Kidney capillary endothelial cell (primary cell): ENCODE measurements at regions not wholly inside any gene's neighbourhood (a gene's known extent, or its start where the extent isn't known, plus 50 kb on each side); places are given as distances from the start of the nearest gene placed in this dataset.

Source experiments
- DNase-seq: peaks from one replicate; pipeline ENCODE4 v3.0.0-alpha.2; 2018; ENCODE audit warnings: low spot score

DNA sequence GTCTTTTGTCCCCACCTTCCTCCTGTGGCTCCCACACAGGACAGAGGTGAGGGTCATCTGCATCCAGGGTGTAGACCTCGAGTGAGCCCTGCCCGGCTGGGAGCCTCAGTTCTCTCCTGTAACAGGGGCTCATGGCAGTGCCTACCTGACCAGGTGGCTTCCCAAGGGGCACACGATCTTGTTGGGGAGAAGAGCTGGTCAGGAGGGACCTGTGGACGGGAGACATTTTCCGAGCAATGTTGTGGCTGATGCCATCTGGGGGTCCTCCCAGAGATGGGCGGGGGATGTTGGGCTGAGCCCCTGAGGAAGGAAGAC is 51.9 kb downstream of the CEBPB start:
- no peak for DNase-seq

DNA sequence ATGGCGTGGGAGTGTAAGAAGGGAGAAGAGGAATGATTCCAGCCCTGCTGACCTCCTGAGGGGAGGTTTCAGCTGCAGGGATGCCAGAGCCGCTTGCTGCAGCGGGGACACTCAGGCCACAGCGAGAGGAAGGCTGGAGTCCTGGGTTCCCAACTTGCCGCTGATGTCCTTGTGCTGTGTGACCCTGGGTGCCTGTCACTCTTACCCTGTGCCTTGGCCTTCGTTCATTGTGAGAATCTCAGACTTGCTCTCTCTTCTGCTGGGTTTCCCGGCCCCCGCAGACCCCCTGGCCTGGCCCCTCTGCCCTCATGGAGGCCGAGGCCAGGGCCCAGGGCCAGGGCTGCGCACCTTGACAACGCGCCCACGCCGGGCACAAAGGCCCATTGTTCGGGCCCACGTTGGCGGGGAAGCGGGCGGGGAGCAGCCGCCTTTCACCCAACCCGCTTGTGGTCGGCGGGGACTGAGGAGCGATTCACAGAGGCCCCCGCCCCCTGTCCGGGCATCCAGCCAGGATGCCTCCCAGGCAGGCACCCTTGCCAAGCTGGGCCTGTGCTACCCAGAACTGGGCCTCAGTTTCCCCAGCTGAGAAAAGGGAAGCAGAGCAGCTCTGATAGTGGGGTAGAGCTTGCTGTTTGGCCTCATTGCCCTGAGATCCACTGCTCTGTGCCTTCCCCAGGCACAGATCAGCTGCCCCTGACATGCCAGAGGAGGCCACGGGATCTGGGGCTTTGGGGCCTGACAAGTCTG is 52.4 kb downstream of the CEBPB start:
- no peak for DNase-seq

DNA sequence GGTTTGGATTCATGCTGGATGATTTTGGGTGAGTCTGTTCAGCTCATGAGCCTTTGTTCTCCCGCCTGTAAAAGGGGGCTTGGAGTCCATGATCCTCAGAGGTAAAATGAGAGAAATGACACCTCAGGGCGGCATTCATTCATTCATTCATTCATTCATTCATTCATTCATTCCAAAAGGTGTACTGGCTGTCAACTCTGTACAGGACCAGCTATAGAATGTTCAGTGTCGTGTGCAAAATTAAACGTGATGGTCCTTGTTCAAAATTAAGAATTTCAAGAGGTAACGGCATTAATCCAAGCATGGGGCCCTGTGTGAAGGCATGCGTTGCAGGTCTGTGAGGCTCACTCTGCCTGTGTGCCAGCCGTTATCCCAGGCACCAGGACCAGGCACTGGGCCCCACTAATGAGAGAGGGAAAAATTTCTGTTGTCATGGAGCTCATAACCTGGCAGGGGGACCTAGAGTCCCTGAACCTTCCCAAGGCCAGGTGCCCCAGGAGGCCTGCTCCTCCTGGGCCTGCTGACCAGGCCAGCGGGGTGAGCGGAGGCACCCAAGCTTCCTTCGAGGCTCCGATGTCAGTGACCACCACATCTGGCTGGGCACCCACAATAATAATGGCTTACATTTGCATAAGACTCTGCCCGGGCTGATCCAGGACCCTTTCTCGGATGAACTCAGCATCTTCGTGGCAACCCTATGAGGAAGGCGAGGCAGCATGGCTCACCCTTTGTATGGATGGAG is 53.2 kb downstream of the CEBPB start:
- DNase-seq: no peak

DNA sequence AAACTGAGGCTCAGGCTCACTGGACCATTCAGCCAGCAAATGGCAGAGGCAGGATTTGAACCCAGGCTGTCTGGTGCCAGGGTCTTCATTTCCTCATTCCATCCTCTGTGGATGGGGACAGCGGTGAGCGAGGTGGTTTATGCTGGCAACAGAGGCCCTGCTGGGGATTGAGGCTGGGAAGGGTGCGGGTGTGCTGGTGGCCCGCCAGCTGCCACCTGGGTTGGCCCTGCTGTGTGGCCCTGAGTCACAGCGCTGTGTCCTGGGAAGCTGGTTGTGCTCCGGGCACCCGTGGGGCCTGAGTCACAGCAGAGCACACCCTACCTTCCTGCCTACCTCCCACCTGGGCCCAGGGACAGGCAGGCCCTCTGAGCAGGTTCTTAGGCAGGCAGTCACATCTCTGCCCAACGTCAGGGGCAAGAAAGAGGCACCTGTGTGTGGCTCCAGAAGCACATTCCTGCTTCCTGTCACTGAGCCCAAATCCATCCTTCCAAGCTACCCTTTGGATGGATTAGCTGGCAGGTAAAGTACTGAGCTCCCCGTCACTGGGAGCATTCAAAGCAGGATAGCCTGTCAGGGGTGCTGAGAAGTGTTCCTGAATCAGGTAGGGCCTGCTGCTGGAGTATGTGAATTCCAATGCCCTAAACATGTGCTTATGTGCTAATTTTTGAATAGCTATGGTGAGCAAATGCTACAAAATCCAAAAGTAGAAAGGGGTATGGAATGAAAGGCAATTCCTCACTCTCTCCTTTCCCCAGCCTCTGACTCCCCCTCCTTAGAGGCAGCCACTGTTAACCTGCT is 53.9 kb downstream of the CEBPB start:
- DNase-seq: no peak

DNA sequence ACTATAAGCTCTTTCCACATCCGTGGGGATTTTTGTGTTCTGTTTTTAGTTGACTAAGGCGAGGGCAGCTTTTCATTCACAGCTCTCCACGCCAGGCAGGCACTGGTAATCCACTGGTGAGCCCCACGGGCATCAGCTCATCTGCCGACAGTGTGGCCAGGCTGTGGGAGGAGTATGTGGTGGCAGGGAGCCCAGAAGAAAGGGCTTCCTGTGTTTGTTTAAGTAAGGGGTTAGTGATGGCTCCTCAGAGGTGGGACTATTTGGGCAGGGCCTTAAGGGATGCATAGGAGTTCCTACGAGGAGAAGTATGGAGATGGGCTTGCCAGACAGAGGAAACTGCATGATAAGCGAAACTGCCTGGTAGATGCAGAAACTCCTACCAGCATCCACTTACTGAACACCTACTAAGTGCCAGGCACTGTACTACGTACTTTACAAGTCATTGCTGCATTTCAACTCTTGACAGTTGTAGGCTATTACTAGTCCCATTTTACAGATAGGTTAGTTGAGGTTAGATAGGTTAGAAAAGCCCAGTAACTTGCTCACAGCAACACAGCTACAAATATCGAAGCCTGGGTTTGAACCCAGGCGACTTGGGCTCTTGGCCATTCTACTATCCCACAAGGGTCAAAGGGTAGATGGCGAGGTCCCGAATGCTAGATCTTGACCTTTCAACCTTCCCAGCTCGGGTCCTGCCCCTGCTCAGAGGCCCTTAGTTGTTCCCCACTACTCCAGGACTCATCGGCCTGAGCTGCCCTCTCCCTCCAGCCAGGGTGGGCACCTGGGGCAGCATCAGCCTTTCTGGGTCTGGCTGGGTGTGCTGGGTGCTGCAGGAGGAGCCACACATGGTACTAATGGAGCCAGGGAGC is 55.1 kb downstream of the CEBPB start:
- no peak for DNase-seq

DNA sequence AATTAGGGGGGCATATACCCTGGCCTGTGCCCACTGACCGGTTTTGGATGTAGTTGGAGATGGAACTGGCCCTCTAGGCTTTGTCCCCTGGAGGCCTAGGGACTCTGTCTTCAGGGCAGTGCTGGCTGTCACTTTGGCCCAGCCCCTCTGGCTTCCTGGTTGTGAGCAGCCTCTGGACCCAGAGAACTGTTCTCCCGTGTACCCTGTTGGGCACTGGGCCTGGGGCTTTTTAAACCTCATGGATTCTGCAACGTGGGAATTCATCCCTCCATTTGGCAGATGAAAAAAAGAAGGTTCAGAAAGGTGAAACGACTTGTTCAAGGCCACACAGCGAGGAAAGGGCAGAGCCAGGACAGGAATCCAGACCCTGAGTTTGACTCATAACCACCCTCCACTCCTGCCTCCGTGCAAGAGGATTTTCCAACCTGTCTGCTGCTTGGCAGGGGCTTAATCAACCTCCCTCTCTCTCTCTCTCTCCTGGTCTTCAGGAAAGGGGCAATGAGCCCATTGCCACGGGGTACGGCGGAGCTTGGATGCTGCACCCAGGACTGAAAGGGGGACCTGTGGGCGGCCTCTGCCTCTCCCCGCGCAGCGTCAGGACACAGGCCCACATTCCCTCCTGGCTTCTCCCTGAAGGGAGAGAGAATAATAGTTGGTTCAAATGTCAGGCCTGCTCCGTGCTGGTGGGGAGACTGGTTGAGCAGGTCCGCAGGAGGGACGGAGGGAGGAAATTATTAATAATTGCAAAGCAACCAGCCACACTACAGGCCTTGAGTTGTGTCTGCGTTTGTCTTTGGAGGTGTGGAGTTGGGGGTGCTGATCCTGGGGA is 56.0 kb downstream of the CEBPB start:
- no peak for DNase-seq

DNA sequence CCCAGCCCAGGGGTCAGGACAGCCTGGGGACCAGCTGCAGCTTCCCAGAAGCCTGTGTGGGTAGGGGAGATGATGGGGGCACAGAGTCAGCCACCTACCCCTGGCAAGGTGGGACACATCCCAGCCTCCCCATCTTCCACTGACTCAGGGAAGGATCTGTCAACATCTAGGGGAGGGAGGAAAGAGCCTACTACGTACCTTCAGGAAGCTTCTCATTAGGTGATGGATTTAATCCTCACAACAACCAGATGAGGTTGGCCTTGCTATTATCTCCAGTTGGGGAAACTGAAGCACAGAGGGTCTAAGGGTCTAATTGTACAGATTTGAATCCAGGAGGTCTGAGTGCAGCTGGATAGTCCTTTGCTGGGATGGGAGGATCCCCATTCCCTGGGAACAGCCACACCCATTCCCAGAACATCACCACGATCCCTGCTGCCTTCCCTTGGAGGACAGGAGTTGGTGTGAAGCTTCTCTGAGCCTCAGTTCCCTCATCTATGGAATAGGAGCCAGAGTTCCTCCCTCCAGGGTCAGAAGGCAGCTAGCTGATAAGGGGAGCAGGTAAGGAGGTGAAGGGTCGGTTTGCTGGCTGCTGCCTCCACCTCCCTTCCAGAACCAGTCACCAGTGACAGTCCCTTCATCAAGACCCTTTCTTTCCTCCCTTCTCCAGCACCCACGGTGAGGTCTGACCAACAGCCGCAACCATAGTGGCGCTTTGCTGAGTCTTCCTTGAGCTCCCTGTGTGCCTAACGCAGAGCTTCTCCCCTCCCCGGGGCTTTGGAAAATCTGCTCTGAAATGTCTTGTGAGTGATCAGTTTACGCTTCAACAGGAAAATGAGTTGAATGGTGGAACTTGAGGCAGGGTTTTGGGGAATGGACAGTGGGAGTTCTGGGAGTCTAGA is 56.8 kb downstream of the CEBPB start:
- no peak for DNase-seq

DNA sequence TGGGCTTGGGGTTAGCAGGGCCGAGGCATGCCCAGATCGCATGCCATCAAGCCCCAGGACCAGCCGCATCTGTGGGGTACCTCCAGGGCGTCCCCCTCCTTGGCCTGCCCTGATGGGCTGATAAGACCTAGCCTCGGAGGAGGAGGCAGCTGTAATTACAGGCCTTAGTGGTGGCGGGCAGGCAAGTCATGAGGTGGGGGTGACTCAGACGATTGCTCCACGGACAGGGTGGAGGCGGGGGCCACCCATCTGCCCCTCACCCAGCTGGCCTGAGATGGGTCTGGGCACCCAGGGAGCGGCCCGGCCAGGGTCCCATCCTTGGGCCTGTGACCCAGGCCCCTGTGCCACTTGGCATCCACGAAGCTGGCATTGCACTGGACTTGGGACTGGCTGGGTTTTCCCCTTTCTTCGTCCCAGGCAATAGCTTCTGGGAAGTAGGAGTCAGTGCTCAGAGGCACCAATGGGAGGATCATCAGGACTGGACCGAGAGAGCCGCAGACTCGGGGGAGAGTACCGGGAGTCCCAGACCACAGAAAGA is 57.5 kb downstream of the CEBPB start:
- DNase-seq: no peak

DNA sequence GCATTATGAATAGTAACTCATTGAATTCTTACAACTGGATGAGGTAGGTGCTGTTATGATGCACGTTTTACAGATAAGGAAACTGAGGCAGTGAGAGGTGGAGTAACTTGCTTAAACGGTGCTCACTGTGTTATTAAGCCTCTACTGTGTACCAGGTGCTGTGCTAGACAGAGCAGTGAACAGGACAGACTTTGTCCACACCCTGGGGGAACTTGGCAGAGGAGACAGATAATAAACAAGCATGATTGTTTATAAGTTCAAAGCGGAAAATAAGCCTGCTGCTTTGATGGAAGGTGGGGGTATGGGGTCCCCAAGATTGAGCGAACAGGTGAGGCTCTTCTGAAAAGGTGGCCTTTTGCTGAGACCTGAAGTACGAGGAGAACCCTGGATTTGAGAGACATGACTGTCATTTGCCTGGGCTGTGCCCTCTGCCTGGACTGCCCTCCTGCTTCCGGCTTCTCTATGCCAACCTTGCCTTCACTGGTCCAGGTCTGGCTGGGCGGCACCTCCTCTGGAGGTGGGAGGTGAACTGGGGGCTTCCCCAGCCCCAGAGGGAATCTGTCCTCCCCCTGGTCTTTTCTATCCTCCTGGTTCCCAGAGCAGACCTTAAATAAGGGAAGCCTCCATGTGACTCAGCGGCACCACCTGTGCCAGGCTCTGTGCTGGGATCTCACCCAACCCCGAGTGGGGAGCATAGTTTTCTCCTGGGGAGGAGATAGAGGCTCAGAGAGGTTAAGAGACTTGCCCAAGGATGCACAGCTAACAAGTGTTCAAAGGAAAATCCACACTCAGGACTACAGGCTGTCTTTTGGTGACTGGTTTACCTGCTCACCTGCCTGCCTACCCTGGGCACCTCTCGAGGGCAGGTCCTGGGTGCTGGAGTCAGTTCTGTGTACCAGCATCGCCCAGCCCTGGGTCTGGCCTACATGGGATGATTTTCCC is 59.1 kb downstream of the CEBPB start:
- no peak for DNase-seq

DNA sequence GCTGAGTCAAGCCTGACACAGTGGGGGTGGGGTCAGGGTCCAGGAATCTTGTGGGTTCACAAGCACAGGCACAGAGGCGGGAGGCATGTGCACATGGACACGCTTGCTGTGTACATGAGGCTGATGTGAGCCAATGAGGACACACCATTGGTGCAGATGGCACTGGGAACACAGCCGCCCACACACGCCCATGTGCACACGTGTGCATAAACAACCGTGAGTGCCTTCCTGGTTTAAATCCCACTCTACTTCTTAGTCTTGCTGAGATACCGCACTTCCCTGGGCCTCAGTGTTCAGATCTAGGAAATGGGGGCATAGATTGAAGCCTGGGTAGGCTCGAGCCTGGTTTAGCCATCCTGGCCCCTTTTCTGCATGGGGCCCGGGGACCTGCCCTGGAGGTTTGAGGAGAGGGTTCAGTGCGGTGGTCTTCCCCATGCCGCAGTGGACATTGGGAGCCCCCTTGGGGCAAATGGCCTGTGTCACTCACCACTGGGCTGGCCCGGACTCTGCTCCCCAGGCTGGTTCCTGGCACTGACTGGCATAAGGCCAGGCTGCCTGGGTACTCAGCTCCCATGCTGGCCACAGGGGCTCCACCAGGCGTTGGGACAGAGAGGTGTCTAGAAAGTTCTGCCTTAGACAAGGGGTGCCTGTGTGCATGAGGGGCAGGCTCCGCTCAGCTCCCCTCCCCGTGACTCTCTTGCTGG is 60.2 kb downstream of the CEBPB start:
- DNase-seq: no peak

DNA sequence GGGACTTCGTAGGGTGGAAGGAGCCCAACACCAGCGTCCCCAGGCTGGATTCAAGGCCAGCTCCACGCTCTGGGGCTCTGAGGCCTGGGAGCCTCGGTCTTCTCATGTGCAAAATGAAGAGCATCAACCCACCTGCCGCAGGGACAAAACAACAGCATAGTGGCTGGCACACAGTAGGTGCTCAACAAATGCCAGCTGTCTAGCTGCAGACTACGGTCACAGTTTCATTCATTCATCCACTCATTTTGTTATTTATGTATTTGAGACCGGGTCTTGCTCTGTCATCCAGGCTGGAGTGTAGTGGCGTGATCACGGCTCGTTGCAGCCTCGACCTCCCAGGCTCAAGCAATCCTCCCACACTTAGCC is 60.7 kb downstream of the CEBPB start:
- no peak for DNase-seq

DNA sequence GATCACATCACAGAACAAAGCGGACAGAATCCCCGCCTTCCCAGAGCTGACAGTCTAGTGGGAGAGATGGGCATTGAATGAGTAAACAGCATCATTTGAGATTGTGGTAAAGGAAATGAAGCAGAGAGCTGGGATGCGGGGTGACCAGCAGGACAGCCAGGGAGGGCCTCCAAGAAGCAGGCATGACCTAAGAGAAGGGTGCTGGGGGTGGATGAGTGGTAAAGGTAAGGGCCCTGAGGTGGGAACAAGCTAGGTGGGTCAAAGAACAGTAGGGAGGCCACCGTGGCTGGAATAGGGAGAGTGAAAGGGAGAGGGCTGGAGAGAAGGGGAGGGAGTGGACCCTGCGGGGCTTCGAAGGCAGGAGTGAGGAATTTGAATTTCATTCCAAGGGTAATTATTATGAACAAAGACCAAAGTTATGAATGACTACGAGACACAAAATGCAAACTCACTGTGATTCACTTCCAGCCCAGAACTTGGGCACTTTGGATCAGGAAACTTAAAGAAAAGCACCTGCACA is 61.4 kb downstream of the CEBPB start:
- no peak for DNase-seq

DNA sequence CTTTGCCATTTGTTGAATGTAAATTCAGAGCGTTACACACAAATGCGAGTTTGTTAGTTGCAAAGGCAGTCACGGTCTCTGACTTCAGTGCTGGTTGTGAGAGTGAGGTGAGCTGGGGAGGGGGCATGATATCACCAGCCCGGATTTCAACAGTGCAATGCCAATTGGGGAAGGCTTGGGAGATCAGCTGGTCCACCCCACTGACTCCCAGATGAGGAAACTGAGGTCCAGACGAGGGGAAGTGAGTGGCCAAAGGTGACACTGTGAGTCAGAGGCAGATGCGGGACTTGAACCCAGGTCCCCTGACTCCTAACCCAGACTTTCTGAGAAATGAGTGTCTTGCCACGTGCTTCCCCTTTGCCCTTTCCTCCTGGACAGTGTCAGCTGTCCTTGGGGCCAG is 62.1 kb downstream of the CEBPB start:
- DNase-seq: no peak

DNA sequence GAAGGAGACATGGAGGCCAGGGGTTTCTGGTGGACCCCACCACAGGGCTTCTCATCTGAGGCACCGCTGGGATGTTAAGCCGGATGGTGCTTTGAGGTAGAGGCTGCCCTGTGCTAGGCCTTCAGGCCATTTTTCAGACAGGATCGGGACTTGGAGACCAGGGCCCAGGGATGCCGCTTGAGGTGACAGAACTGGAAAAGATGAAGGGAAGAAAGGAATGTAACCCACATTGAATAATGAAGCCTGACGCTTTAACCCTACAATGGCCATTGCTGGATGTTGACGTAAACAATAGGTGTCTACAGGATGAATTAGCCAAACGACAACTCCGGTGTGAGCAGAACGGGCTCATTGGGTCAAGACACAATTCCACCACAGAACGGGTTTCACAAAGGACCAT is 62.5 kb downstream of the CEBPB start:
- DNase-seq: no peak

DNA sequence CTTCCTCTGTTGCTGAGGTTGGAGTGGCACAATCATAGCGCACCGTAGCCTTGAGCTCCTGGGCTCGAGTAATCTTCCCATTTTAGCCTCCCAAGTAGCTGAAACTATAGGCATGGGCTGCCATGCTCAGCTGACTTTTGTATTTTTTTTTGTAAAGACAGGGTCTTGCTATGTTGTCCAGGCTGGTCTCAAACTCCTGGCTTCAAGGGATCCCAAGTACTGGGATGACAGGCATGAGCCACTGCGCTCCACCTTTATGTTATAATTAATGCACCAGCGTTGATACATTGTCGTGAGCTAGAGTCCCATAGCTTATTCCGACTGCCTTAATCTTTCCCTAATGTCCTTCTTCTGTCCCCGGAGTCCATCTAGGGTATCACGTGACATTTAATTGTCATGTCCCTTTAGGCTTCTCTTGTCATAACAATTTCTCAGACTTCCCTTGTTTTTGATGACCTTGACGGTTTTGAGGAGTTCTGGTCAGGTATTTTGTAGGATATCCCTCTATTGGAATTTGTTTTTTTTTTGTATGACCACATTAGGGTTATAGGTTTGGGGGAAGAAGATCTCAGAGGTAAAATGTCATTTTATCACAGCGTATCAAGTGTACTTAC is 63.9 kb downstream of the CEBPB start:
- DNase-seq: no peak

DNA sequence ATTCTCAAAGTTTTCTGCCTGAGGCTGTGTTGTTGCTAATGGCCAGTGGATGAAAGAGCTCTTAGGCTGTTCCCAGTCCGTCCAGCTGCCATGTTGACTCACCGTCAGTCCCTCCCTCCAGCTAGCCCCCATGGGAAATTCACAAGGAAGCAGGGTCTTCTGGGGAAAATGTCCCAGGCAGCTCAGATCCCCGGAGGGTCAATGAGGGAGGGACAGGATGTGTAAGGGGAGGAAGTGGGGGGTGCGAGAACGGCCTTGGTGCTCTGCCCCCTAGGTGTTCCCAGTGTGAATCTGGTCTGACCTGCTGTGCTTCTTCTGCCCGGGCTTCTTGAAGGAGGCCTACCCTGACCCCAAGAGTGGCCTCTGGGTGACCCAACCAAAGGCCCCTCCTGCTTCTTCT is 65.9 kb downstream of the CEBPB start:
- no peak for DNase-seq

DNA sequence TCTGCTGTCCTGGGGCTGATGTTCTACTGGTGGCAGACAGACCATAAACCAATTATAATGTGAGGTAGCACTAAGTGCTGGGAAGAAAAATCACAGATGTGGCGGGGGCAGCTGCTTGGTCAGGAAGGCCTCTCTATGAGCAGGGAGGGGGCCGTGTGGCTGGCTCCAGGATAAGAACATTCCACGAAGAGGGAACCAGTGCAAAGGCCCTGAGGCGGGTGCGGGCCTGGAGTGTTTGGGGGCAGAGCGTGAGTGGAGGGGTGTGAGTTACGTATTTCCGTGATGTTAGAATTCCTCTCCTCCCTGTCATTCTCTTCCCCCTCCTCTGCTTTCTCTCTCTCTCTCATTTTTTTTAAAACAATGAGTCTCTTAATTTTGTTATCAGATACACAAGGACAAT is 67.2 kb downstream of the CEBPB start:
- DNase-seq: no peak
